T-cell (primary cell): ENCODE measurements at regions not wholly inside any gene's neighbourhood (a gene's known extent, or its start where the extent isn't known, plus 50 kb on each side); places are given as distances from the start of the nearest gene placed in this dataset.

Experiments
- ATAC-seq, 4 experiments: fragments of 200-7000 bp in 3 of 4; fragments of 150-1000 bp in 1 of 4; cut with Tn5 transposase; replicated peaks in 1 of 4; 1 replicate in 3 of 4; 2 replicates in 1 of 4; pipeline ENCODE4 v1.10.0; 2021; ENCODE audit warnings: moderate library complexity in 3 of 4, mild to moderate bottlenecking in 2 of 4, moderate number of reproducible peaks in 1 of 4
- CTCF ChIA-PET, 2 donors: fragments of 300-600 bp; sonication (Branson Sonifier 250); formaldehyde crosslinking; loops; one replicate each; lab custom pipeline; 2022; ENCODE audit warnings: antibody characterized with exemption in 2 of 2; lab: Charles Lee
- POLR2A ChIA-PET, 2 donors: fragments of 300-600 bp; sonication (Branson Sonifier 250); formaldehyde crosslinking; loops; one replicate each; lab custom pipeline; 2022; ENCODE audit warnings: antibody characterized with exemption in 2 of 2; lab: Charles Lee
- DNase-seq, 35 experiments: peaks; one replicate each; pipeline versions ENCODE4 v3.0.0 to v3.0.0-alpha.2; 2013 to 2023
- H3K27ac ChIP-seq: one replicate; pipeline ENCODE4 v1.5.1; 2013; ENCODE audit warnings: low read length
- H3K27me3 ChIP-seq, 2 experiments: replicated peaks in 1 of 2; 1 replicate in 1 of 2; 2 replicates in 1 of 2; pipeline versions ENCODE4 v1.6.1 to v1.7.0; 2013; ENCODE audit warnings: low read length in 1 of 2, mixed read lengths in 1 of 2; ENCODE audit not compliant: control insufficient read depth in 2 of 2, insufficient read depth in 2 of 2; ENCODE audit errors: extremely low read depth in 1 of 2
- H3K36me3 ChIP-seq, 2 donors: 1 replicate in 1 of 2; 2 replicates in 1 of 2; pipeline versions ENCODE4 v1.6.1 to v1.7.0; 2013; ENCODE audit warnings: low read length in 1 of 2; ENCODE audit not compliant: control insufficient read depth in 2 of 2, insufficient read depth in 1 of 2; ENCODE audit errors: extremely low read depth in 1 of 2
- H3K4me1 ChIP-seq, 2 experiments: 1 replicate in 1 of 2; 2 replicates in 1 of 2; pipeline versions ENCODE4 v1.6.1 to v1.7.0; 2013; ENCODE audit warnings: low read length in 2 of 2, mixed read lengths in 1 of 2; ENCODE audit not compliant: insufficient read depth in 2 of 2, control insufficient read depth in 1 of 2; ENCODE audit errors: extremely low read depth in 1 of 2
- H3K4me3 ChIP-seq, 2 donors: 1 replicate in 1 of 2; 2 replicates in 1 of 2; pipeline versions ENCODE4 v1.5.1 to v1.7.0; 2013; ENCODE audit warnings: mild to moderate bottlenecking in 2 of 2, low read length in 1 of 2, moderate library complexity in 1 of 2; ENCODE audit not compliant: control insufficient read depth in 1 of 2; ENCODE audit errors: extremely low read depth in 1 of 2
- H3K9me3 ChIP-seq: 2 replicates; pipeline ENCODE4 v1.7.0; 2013
- H3K27ac Mint-ChIP-seq, 2 donors: one replicate each; pipeline ENCODE4 v1.8.0; 2020 to 2021; ENCODE audit warnings: mild to moderate bottlenecking in 2 of 2, mixed read lengths in 2 of 2
- H3K27me3 Mint-ChIP-seq, 2 donors: one replicate each; pipeline ENCODE4 v1.8.0; 2021 to 2022; ENCODE audit warnings: mixed read lengths in 2 of 2
- H3K36me3 Mint-ChIP-seq: one replicate; pipeline ENCODE4 v1.8.0; 2021; ENCODE audit warnings: mixed read lengths
- H3K4me1 Mint-ChIP-seq, 3 donors: one replicate each; pipeline ENCODE4 v1.8.0; 2020 to 2022; ENCODE audit warnings: mixed read lengths in 3 of 3, mild to moderate bottlenecking in 1 of 3
- H3K4me3 Mint-ChIP-seq, 3 donors: one replicate each; pipeline ENCODE4 v1.8.0; 2020 to 2022; ENCODE audit warnings: mild to moderate bottlenecking in 3 of 3, mixed read lengths in 3 of 3, moderate library complexity in 3 of 3
- H3K9me3 Mint-ChIP-seq, 3 donors: one replicate each; pipeline ENCODE4 v1.8.0; 2020 to 2022; ENCODE audit warnings: mixed read lengths in 3 of 3
- WGBS: methylation state at CpG from one replicate; pipeline ENCODE4 v1.1.5; 2013; ENCODE audit warnings: missing lambda C conversion rate; ENCODE audit not compliant: insufficient coverage; 5-methylcytosine and 5-hydroxymethylcytosine counted together

DNA sequence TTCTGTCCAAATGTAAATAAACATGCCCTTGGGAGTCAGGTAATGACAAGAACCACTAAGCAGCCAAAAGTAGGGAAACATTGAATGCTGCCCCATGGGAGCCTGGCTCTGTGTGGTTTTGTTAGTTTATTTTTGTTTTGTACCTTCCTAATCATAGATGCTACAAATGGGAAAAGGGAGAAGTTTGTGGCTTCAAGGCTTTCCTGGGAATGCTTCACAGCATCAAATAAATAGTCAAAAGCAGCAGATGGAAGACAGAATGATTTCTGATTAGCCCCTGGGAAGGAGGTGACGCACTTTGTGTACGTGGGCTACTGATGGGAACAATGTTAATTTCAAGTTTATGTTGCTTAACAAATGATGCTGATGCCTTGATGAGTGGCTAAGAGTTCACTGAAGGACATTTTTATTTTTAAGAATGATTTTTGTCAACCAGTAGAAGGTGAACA lies 532.7 kb downstream of the BCKDHB start:
- Mint-ChIP-seq H3K36me3 (no peaks in the 10 kb centered on the region), H3K27ac (no peak overlapping the region), H3K4me1 (no peaks in the 10 kb centered on the region), H3K4me3 (no peak overlapping the region), H3K9me3 (peaks cover 0 to 3% (median 0%) of the 10 kb centered on the region in 3 donors), H3K27me3 (no peaks in the 10 kb centered on the region)
- no peaks in the 10 kb centered on the region for H3K27me3 ChIP-seq
- DNase-seq: no peak
- H3K9me3 ChIP-seq: no peaks in the 10 kb centered on the region
- ChIA-PET CTCF (no interaction called here), POLR2A (no interaction called here)
- ATAC-seq: no peak
- 100% methylated on average over 2 of the region's 2 CpGs for WGBS
- H3K4me1 ChIP-seq: no peaks in the 10 kb centered on the region
- no peak overlapping the region for H3K4me3 ChIP-seq
- H3K27ac ChIP-seq: no peak overlapping the region
- H3K36me3 ChIP-seq: no peaks in the 10 kb centered on the region

GRCh38 chr6:80638213-80639055 lies 532.0 kb downstream of the BCKDHB start:
- Histone ChIP-seq H3K27me3 (no peaks in the 10 kb centered on the region), H3K27ac (no peak overlapping the region), H3K4me3 (no peak overlapping the region), H3K9me3 (no peaks in the 10 kb centered on the region), H3K36me3 (no peaks in the 10 kb centered on the region), H3K4me1 (no peaks in the 10 kb centered on the region)
- Mint-ChIP-seq H3K27ac (no peak overlapping the region), H3K4me1 (no peaks in the 10 kb centered on the region), H3K27me3 (no peaks in the 10 kb centered on the region), H3K4me3 (no peak overlapping the region), H3K9me3 (peaks cover 0 to 3% (median 0%) of the 10 kb centered on the region in 3 donors), H3K36me3 (no peaks in the 10 kb centered on the region)
- DNase-seq: peak in 4 of 35 experiments; percentile 1 to 9 (median 2)
- ChIA-PET CTCF (no interaction called here), POLR2A (interaction anchor here in 1 of 2 donors (0.5 kb wide), 1 partner anchor 1437 kb away, joined by 3 read pairs; no protein-coding TSS in a partner anchor)
- WGBS: 19% methylated on average over 3 of the region's 9 CpGs
- no peak for ATAC-seq

DNA sequence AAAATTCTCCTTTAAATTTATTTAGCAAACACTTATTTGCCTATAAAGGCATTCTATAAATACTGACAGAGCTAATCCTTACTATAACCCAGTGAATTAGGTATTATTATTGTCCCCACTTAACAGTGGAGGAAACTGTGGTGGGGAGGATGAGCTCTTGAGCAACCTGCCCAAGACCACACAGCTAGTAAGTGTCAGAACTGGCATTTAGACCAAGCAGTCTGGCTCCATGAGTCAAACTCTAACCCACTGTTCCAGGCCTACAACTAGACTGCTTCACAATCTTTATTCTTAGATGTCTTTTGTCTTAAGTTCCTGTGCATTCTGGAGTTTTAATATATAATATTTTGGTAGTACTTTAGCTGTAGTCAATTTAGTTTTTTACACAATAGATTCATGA lies 530.8 kb downstream of the BCKDHB start:
- ATAC-seq: no peak
- H3K27ac Mint-ChIP-seq: no peak overlapping the region
- POLR2A ChIA-PET: no interaction called here

GRCh38 chr6:80636689-80637088 lies 530.2 kb downstream of the BCKDHB start:
- ChIA-PET POLR2A (no interaction called here), CTCF (no interaction called here)
- Histone ChIP-seq H3K27ac (no peak overlapping the region), H3K9me3 (no peaks in the 10 kb centered on the region), H3K4me1 (no peaks in the 10 kb centered on the region), H3K27me3 (no peaks in the 10 kb centered on the region), H3K36me3 (no peaks in the 10 kb centered on the region), H3K4me3 (no peak overlapping the region)
- ATAC-seq (no peak), DNase-seq (no peak)
- Mint-ChIP-seq H3K4me3 (no peak overlapping the region), H3K27me3 (no peaks in the 10 kb centered on the region), H3K27ac (no peak overlapping the region), H3K36me3 (no peaks in the 10 kb centered on the region), H3K9me3 (peaks cover 0 to 3% (median 0%) of the 10 kb centered on the region in 3 donors), H3K4me1 (no peaks in the 10 kb centered on the region)
- no CpG with 5 or more reads among the region's 1 CpG for WGBS

More for the DNA sequence above, 530.8 kb downstream of the BCKDHB start:
- H3K27ac ChIP-seq: no peak overlapping the region
- no peak overlapping the region for H3K4me3 ChIP-seq
- no peak overlapping the region for H3K4me3 Mint-ChIP-seq
- H3K27me3 ChIP-seq: no peaks in the 10 kb centered on the region
- no peaks in the 10 kb centered on the region for H3K4me1 ChIP-seq
- peaks cover 0 to 3% (median 0%) of the 10 kb centered on the region in 3 donors for H3K9me3 Mint-ChIP-seq
- DNase-seq: no peak
- H3K9me3 ChIP-seq: no peaks in the 10 kb centered on the region
- H3K4me1 Mint-ChIP-seq: no peaks in the 10 kb centered on the region
- CTCF ChIA-PET: no interaction called here
- no peaks in the 10 kb centered on the region for H3K27me3 Mint-ChIP-seq
- H3K36me3 ChIP-seq: no peaks in the 10 kb centered on the region
- H3K36me3 Mint-ChIP-seq: no peaks in the 10 kb centered on the region

DNA sequence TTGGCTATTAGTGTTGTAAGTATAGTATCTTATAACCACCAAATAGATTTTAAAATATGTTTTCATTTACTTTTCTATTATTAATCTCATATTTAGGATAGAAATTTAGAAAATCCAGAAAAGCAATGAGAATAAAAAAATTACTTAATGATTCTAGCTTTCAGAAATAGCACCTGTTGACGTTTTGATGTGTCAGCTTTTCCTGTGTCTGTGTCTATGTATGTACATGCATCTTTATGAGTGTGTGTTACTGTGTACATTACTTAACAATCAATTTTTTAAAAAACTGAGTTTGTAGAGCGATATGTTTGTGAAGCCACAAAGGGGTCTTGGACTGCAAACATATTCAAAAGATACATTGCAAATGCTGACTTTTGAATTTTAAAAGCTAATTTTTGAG lies 526.9 kb downstream of the BCKDHB start:
- no CpG with 5 or more reads among the region's 2 CpGs for WGBS
- no peak for ATAC-seq

GRCh38 chr6:80625405-80625804 lies 518.9 kb downstream of the BCKDHB start:
- no peaks in the 10 kb centered on the region for H3K9me3 ChIP-seq
- no peak for DNase-seq
- no CpG with 5 or more reads among the region's 1 CpG for WGBS
- H3K4me1 Mint-ChIP-seq: no peaks in the 10 kb centered on the region
- H3K4me1 ChIP-seq: no peaks in the 10 kb centered on the region
- no peak overlapping the region for H3K4me3 ChIP-seq
- H3K27me3 ChIP-seq: no peaks in the 10 kb centered on the region
- POLR2A ChIA-PET: no interaction called here
- H3K4me3 Mint-ChIP-seq: no peak overlapping the region
- no peaks in the 10 kb centered on the region for H3K36me3 ChIP-seq
- peaks cover 0 to 3% of the 10 kb centered on the region in 2 donors for H3K27me3 Mint-ChIP-seq
- no peak overlapping the region for H3K27ac ChIP-seq
- CTCF ChIA-PET: no interaction called here
- ATAC-seq: no peak
- peaks cover 7 to 17% (median 10%) of the 10 kb centered on the region in 3 donors for H3K9me3 Mint-ChIP-seq
- no peaks in the 10 kb centered on the region for H3K36me3 Mint-ChIP-seq
- no peak overlapping the region for H3K27ac Mint-ChIP-seq

More for the DNA sequence above, 526.9 kb downstream of the BCKDHB start:
- Mint-ChIP-seq H3K36me3 (no peaks in the 10 kb centered on the region), H3K4me3 (no peak overlapping the region), H3K27ac (no peak overlapping the region), H3K27me3 (no peaks in the 10 kb centered on the region), H3K4me1 (no peaks in the 10 kb centered on the region), H3K9me3 (peaks cover 0 to 3% (median 0%) of the 10 kb centered on the region in 3 donors)
- Histone ChIP-seq H3K27me3 (no peaks in the 10 kb centered on the region), H3K9me3 (no peaks in the 10 kb centered on the region), H3K4me1 (no peaks in the 10 kb centered on the region), H3K27ac (no peak overlapping the region), H3K4me3 (no peak overlapping the region), H3K36me3 (no peaks in the 10 kb centered on the region)
- CTCF ChIA-PET: no interaction called here
- no peak for DNase-seq
- POLR2A ChIA-PET: no interaction called here
